OCI-LY1 (cell line): ENCODE measurements at regions not wholly inside any gene's neighbourhood (a gene's known extent, or its start where the extent isn't known, plus 50 kb on each side); places are given as distances from the start of the nearest gene placed in this dataset.

Source experiments
- H2AFZ ChIP-seq: fragments of 200-600 bp; sonication (generic), shearing (Covaris generic); 2 replicates; pipeline ENCODE4 v1.6.0; 2014; ENCODE audit warnings: antibody characterized with exemption, mild to moderate bottlenecking, low read length
- H3F3A ChIP-seq: fragments of 200-600 bp; sonication (generic), shearing (Covaris generic); 2 replicates; pipeline ENCODE4 v1.6.0; 2014; ENCODE audit warnings: mild to moderate bottlenecking, antibody characterized with exemption, low read length, moderate library complexity; ENCODE audit not compliant: insufficient read depth
- H3K27ac ChIP-seq: fragments of 200-600 bp; sonication (generic); 2 replicates; pipeline ENCODE4 v1.5.1; 2014; ENCODE audit warnings: low read length, mixed run types, mild to moderate bottlenecking, low read depth; ENCODE audit not compliant: poor library complexity, severe bottlenecking
- H3K27me3 ChIP-seq: fragments of 200-600 bp; sonication (generic); 2 replicates; pipeline ENCODE4 v1.6.0; 2014; ENCODE audit warnings: antibody characterized with exemption, mild to moderate bottlenecking, low read length, moderate library complexity; ENCODE audit not compliant: insufficient read depth
- H3K36me3 ChIP-seq: fragments of 200-600 bp; sonication (generic); 2 replicates; pipeline ENCODE4 v1.6.1; 2014; ENCODE audit warnings: mild to moderate bottlenecking, antibody characterized with exemption, low read length, moderate library complexity, mixed read lengths; ENCODE audit not compliant: insufficient read depth
- H3K4me1 ChIP-seq: fragments of 200-600 bp; sonication (generic); 2 replicates; pipeline ENCODE4 v1.5.1; 2014; ENCODE audit warnings: mild to moderate bottlenecking, low read length, moderate library complexity; ENCODE audit not compliant: insufficient read depth, severe bottlenecking
- H3K4me2 ChIP-seq: fragments of 200-600 bp; sonication (generic), shearing (Covaris generic); 2 replicates; pipeline ENCODE4 v1.6.1; 2014; ENCODE audit warnings: low read length
- H3K4me3 ChIP-seq: fragments of 200-600 bp; sonication (generic); 2 replicates; pipeline ENCODE4 v1.5.1; 2014; ENCODE audit warnings: low read length, low read depth, mild to moderate bottlenecking, mixed read lengths; ENCODE audit not compliant: poor library complexity, severe bottlenecking
- H3K79me2 ChIP-seq: fragments of 200-600 bp; shearing (Covaris generic); 2 replicates; pipeline ENCODE4 v1.6.1; 2016; ENCODE audit warnings: mixed run types, low read length, mixed read lengths; ENCODE audit not compliant: insufficient read depth
- H3K9ac ChIP-seq: fragments of 200-600 bp; sonication (generic), shearing (Covaris generic); 2 replicates; pipeline ENCODE4 v1.6.1; 2014; ENCODE audit warnings: mild to moderate bottlenecking, low read length, mixed read lengths
- H3K9me2 ChIP-seq: fragments of 200-600 bp; sonication (generic), shearing (Covaris generic); 2 replicates; pipeline ENCODE4 v1.6.1; 2014; ENCODE audit warnings: low read depth, mild to moderate bottlenecking, low read length, mixed read lengths
- H3K9me3 ChIP-seq: fragments of 200-600 bp; shearing (Covaris generic); 2 replicates; pipeline ENCODE4 v1.6.1; 2014; ENCODE audit warnings: low read length, mixed read lengths
- H4K20me1 ChIP-seq: fragments of 200-600 bp; sonication (generic), shearing (Covaris generic); 2 replicates; pipeline ENCODE4 v1.6.0; 2016; ENCODE audit warnings: mild to moderate bottlenecking, low read length; ENCODE audit not compliant: insufficient read depth
- CTCF ChIP-seq: fragments of 200-600 bp; sonication (generic), shearing (Covaris generic); IDR thresholded peaks from 2 replicates; pipeline ENCODE4 v1.5.1; 2017; ENCODE audit warnings: mild to moderate bottlenecking, antibody characterized with exemption, low read length, moderate library complexity, mixed read lengths
- EZH2 ChIP-seq: fragments of 200-600 bp; sonication (generic), shearing (Covaris generic); IDR thresholded peaks from 2 replicates; pipeline ENCODE4 v1.8.0; 2017; ENCODE audit warnings: borderline replicate concordance, mixed run types, mild to moderate bottlenecking, antibody characterized with exemption, low read length, moderate library complexity, mixed read lengths

GRCh38 chr3:103968751-103969150 lies 1398.0 kb upstream of the ALCAM start:
- Histone ChIP-seq H3K9ac (no peak overlapping the region), H3K36me3 (no peaks in the 10 kb centered on the region), H4K20me1 (no peaks in the 10 kb centered on the region), H3K27ac (no peak overlapping the region), H3K27me3 (no peaks in the 10 kb centered on the region), H3F3A (no peaks in the 10 kb centered on the region), H3K4me3 (no peak overlapping the region), H2AFZ (no peak overlapping the region), H3K79me2 (no peaks in the 10 kb centered on the region), H3K9me2 (no peaks in the 10 kb centered on the region), H3K9me3 (no peaks in the 10 kb centered on the region), H3K4me2 (no peak overlapping the region), H3K4me1 (no peaks in the 10 kb centered on the region)
- TF ChIP-seq EZH2 (no peak), CTCF (no peak)

DNA sequence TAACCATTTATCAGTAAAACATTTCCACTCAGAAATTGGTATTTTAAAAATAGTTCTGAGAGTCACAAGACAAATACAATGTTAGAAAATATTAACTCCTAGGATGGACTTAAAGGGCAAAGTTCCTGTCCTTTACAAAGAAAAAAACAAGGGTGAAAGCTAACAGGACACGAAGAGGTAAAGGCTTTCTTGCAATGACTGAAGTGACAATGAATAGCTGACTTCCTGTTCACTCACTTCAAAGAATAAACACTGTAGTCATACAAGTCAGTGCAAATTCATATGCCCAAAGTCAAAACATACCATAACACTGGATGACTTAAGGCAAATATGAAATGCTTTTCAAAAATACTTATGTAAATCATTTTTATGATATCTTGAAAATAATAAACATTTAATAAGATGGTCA lies 1389.8 kb upstream of the ALCAM start:
- TF ChIP-seq CTCF, result no peak
- TF ChIP-seq EZH2, result no peak
- Histone ChIP-seq H3K9ac (no peak overlapping the region), H3K27ac (no peak overlapping the region), H3K79me2 (no peaks in the 10 kb centered on the region), H3K4me3 (no peak overlapping the region), H4K20me1 (no peaks in the 10 kb centered on the region), H3K4me2 (no peak overlapping the region), H3K27me3 (no peaks in the 10 kb centered on the region), H3K9me3 (no peaks in the 10 kb centered on the region), H3K9me2 (no peaks in the 10 kb centered on the region), H3K36me3 (no peaks in the 10 kb centered on the region), H3K4me1 (no peaks in the 10 kb centered on the region), H3F3A (no peaks in the 10 kb centered on the region), H2AFZ (no peak overlapping the region)

DNA sequence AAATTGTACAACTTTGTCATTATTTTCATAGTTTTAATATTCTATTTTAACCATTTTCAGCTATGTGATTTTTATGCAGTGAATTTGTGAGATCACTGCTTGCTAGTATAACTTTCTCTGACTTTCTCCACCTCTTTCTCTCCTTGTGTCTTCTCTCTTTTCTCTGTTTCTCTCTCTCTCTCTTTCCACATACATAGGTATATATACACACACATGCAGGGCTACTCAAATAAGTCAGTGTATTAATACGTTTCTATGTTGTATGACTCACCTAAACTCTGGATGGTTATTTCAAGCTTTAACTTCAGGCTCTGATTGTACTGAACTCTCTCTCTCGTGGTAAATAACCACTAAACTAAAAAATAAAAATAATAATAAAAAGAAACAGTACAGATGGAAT lies 1389.3 kb upstream of the ALCAM start:
- Histone ChIP-seq H3K4me2 (no peak overlapping the region), H3K36me3 (no peaks in the 10 kb centered on the region), H3K9ac (no peak overlapping the region), H3K9me3 (no peaks in the 10 kb centered on the region), H3K9me2 (no peaks in the 10 kb centered on the region), H3K27me3 (no peaks in the 10 kb centered on the region), H3K4me1 (no peaks in the 10 kb centered on the region), H3K79me2 (no peaks in the 10 kb centered on the region), H3F3A (no peaks in the 10 kb centered on the region), H3K4me3 (no peak overlapping the region), H4K20me1 (no peaks in the 10 kb centered on the region), H3K27ac (no peak overlapping the region), H2AFZ (no peak overlapping the region)
- no peak for TF ChIP-seq CTCF
- TF ChIP-seq EZH2, result no peak
